H1 (cell line): ENCODE measurements at regions not wholly inside any gene's neighbourhood (a gene's known extent, or its start where the extent isn't known, plus 50 kb on each side); places are given as distances from the start of the nearest gene placed in this dataset.

Experiments used
- CTCF ChIP-seq, 3 experiments: IDR thresholded peaks; 1 replicate in 2 of 3; 2 replicates in 1 of 3; pipeline versions ENCODE4 v1.5.1 to v1.6.1; 2011; ENCODE audit warnings: low read length in 3 of 3, mild to moderate bottlenecking in 3 of 3, inconsistent platforms in 2 of 3, low read depth in 1 of 3, moderate library complexity in 1 of 3; ENCODE audit not compliant: insufficient read depth in 1 of 3; ENCODE audit errors: control extremely low read depth in 1 of 3
- SP4 ChIP-seq: IDR thresholded peaks from 2 replicates; pipeline ENCODE4 v1.6.1; 2012; ENCODE audit warnings: low read length, inconsistent platforms
- TAF1 ChIP-seq: IDR thresholded peaks from 2 replicates; pipeline ENCODE4 v1.6.1; 2011; ENCODE audit warnings: mild to moderate bottlenecking, low read depth, low read length

- no peak for TF ChIP-seq CTCF (IDR thresholded peaks at IDR 0.05; ENCODE audit: control extremely low read depth in 1 of 3, insufficient read depth in 1 of 3, low read depth in 1 of 3, low read length in 3 of 3)
- TF ChIP-seq SP4: no peak
- TF ChIP-seq TAF1: no peak
Observed at GRCh38 chr2:22887845-22888244, 497.1 kb upstream of the KLHL29 start (continued).
